G401 (cell line): ENCODE measurements at regions not wholly inside any gene's neighbourhood (a gene's known extent, or its start where the extent isn't known, plus 50 kb on each side); places are given as distances from the start of the nearest gene placed in this dataset.

ENCODE experiments used
- DNase-seq: peaks from one replicate; pipeline ENCODE4 v3.0.0-alpha.2; 2015; ENCODE audit warnings: low spot score
- in situ Hi-C: cut with HindIII; loops from 2 replicates; pipeline ENCODE4 v1.10.0; 2016; ENCODE audit warnings: low sequenced_read_pairs, mixed read lengths

DNA sequence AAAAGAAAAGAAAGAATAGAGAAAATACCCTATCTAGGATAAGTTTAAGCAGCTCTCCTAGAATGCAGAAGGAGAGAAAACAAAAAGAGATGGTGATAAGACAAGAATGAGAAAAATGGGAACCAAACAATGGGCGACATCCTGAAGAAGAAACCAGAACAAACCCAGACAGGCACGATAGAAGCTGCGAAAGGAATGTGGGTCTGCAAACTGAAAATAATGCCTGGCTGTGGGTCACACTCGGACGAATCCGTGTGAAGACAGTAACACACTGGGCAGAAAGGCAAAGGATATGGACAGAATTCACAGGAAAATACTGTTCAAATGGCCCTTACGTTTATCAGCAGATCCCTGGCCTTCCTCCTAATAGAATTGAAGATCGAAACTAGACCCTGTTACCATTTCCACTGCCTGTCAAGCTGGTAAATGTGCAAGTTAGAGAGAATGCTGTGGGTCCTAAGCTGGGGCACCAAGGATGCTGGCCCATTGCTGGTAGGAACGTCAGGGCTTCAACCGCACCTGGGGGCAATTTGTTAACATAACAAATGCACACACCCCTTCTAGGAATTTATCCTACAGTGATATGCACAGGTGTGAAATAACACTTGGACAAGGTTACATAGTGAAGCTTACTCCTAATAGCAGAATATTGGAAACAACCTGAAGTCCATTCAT lies 117.5 kb upstream of the RFLNA start:
- no peak for DNase-seq
- in situ Hi-C loops: no loop called here

GRCh38 chr12:124177951-124178316 lies 117.0 kb upstream of the RFLNA start:
- in situ Hi-C loops: no loop called here
- no peak for DNase-seq

- in situ Hi-C loops: no loop called here
- no peak for DNase-seq
Observed at GRCh38 chr12:124179936-124180607, 114.8 kb upstream of the RFLNA start.

- in situ Hi-C loops: no loop called here
- no peak for DNase-seq
Observed at GRCh38 chr12:124183172-124183571, 111.7 kb upstream of the RFLNA start.

DNA sequence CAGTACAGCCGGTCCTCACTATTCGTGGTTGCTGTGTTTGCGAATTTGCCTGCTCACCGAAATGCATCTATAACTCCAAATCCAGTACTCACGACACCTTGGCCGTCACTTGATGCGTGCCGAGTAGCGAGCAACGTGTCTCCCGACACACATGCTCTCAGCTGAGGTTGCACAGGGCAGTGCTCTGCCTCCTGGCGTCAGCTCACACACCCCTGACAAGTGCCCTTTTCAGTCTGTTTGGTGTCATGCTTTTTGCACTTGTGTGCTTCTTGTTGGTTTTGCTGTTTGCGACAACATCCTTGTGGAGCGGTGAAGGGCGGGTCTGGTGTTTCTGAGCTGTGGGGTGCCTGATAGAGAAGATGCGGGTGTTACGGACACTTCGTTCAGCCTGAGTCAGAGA lies 110.4 kb upstream of the RFLNA start:
- in situ Hi-C loops: no loop called here

DNA sequence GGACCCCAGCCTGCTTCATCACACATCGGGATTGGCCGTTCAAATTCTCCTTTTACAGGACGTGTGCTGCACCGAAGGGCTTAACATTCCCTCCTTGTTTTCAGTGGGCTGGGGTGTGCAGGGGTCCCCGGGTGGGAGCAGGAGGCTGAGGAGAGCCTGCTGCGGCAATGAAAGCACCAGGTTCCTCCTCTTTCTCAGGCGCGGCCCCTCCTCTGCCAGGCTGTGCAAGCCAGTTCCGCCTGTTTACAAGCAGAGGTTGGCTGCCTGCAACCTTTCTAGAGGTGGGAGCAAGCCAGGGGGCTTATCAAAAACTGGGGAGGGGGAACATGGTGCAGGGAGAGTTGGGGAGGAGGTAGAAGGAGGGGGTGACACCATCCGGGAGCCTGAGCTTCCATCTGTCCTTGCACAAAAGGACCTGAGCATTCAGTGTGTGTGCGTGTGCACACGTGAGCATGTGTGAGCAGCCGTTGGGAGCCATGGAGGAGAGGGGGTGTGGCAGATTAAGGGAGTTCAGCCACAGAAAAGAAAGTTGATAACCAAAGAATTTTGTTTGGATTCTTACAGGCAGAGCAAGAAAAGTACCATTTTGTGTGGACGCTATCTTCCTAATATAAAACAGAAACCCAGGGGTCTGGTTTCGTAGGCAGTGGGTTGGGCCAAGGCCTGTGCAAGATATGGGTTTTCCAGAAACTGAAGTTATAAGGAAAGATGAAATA lies 108.8 kb upstream of the RFLNA start:
- no peak for DNase-seq
- in situ Hi-C loops: no loop called here

More for the DNA sequence above, 110.4 kb upstream of the RFLNA start:
- no peak for DNase-seq

- in situ Hi-C loops: no loop called here
- peak; percentile 22 for DNase-seq
Observed at GRCh38 chr12:124188084-124188483, 106.8 kb upstream of the RFLNA start.

GRCh38 chr12:124188561-124189405 lies 106.1 kb upstream of the RFLNA start:
- peak; percentile 79 for DNase-seq
- in situ Hi-C loops: no loop called here

- in situ Hi-C loops: no loop called here
- DNase-seq: peak; percentile 64
Observed at GRCh38 chr12:124190312-124191023, 104.4 kb upstream of the RFLNA start.

DNA sequence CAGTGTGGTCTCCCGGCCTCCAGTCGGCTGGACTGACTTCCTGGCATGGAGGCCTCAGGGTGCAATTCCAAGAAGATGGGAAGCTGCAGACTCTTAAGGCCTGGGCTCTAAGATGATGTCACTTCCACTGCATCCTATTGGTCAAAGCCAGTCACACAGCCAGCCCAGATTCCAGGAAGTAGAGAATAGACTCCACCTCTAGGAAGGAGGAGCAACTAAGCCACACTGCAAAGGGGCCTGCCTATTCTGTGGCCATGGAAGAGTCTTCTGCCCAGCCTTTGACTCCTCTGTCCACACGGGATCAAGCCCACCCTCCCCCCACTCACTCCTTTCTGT lies 103.9 kb upstream of the RFLNA start:
- no peak for DNase-seq

DNA sequence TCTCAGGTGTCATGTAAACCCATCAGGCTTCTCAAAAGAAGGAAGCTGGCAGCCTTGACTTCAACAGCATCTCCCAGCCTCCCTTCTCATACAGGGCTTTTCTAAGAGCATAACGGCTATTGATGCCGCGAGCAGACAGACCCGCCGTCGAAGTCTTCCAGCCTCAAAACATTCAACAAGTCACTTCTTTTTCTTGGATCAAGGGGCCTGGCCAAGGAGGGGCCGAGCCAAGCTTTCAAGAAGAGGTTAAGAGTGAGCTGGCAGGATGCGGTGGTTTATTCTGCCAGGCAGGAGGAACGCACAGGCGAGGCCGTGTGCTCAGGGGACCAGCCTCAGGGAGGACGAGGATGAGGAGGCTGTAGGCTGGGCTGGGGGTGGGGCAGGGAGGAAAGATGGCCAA lies 102.9 kb upstream of the RFLNA start:
- no peak for DNase-seq
- in situ Hi-C loops: no loop called here

More for the DNA sequence above, 103.9 kb upstream of the RFLNA start:
- in situ Hi-C loops: no loop called here

- in situ Hi-C loops: no loop called here
- DNase-seq: no peak
Observed at GRCh38 chr12:124194264-124194892, 100.5 kb upstream of the RFLNA start.

DNA sequence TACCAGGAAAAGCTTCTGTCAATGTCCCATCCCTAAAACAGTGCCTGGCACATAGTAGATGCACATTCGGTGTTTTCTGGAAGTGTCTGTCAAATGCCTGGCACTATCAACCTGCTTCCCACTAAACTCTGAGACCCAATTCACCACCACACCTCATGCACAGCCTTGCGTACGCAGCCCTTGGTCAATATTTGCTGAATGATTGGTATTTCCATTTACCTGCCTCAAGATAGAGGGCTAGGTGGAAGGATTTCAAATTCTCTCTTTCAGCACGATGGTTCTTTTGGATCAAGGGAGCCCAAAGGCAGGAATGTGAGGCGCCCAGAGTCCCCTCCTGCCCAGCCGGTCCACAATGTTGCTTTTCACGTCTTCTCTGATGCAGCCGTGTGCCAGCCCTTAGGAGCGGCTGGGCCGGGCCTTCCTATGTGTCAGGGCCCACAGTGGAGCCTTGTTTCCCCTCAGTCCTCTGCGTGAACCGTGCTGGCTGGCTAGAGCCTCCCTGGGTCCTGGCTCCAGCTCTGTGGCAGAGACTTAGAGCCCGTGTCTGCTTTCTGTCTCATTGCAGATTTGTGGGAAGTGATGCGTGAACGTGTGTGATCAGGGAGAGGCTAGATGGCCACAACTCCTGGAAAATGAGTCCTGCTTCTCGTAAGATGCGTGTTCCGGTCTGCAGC lies 99.9 kb upstream of the RFLNA start:
- in situ Hi-C loops: no loop called here
- DNase-seq: no peak

- no peak for DNase-seq
- in situ Hi-C loops: no loop called here
Observed at GRCh38 chr12:124195567-124195942, 99.3 kb upstream of the RFLNA start.

DNA sequence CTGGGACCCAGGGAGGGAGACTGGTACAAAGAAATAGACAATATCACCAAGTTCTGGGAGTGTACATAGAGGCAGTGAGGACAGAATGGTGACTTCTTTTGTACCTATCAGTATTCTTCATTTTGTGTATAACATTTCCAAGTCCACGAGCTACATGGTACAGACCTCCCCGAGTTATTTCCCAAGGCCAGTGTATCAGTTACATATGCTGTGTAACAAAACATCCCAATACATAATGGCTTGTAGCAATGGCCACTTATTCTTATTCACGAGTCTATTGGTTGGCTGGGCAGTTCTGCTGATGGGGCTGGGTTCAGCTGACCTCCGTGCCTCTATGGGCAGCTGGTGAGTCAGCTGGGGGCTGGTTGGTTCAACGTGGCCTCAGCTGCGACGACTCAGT lies 98.7 kb upstream of the RFLNA start:
- DNase-seq: no peak
- in situ Hi-C loops: no loop called here

DNA sequence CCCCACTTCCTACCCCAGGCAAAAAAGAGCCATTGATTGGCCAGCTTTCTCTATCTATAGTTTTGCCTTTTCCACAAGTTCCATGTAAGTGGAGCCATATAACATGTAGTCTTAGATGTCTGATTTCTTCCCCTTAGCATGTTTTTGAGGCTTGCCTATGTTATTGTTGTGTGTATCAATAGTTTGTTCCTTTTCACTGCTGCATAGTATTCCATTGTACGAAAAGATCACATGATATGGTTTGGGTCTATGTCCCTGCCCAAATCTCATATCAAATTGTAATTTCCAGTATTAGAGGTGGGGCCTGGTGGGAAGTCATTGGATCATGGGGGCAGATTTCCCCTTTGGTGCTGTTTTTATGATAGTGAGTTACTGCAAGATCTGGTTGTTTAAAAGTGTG lies 93.6 kb upstream of the RFLNA start:
- DNase-seq: no peak
- in situ Hi-C loops: no loop called here

DNA sequence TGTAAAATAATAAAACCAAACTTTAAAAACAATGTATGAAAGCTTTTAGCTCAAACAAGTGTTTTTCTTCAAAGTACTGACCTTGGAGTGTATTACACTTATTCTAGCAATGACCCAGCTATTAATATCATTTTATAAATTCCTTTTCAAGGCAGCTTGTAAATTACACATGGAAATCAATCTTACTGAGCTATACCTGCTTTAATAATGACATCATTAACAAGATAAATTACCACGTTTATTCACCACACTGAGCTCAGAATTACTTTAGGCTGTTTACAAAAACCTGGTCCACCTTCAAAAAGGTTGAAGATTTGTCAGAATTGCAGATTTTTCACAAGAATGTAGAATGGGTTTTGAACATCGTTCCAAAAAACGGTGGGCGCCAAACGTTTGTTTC lies 91.7 kb upstream of the RFLNA start:
- in situ Hi-C loops: no loop called here
- DNase-seq: no peak

DNA sequence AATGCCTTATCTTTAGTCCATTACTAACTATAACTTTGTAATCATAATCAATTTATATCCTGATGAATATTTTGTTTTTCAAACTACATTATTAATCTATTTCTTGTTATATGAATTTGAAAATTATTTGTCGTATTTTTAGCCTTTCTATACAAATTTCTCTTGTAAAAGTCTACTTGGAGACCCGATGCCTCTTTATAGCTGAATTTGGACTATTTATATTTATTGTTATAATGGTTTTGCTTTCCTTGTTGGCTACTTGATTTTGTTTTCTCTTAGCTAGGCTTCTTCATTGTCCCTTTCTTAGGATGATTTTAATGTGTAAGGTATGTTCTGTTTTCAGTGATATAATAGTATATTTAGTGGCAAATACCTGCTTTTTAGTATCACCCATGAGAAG lies 89.5 kb upstream of the RFLNA start:
- no peak for DNase-seq
- in situ Hi-C loops: no loop called here
